ENCODE measurements at regions not wholly inside any gene's neighbourhood (a gene's known extent, or its start where the extent isn't known, plus 50 kb on each side); places are given as distances from the start of the nearest gene placed in this dataset.

DNA sequence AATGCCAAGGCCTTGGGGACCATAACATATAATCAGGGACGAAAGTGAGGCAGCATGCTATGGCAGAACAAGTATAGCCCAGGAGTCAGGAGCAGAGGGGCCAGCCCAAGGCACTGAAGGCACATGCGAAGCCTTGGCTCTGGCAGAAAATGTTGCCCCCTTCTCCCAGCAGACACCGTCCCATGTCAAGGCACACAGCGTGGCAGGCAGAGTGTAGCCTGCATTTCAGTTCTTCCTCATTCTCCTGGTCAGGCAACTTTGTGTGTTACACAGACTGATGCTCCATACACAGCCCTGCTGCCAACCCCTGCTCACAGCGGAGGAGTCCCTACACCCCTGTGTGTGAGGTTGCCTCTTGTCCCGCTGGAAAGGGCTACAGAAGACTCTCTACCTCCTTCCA lies 480.8 kb downstream of the BCL11A start:
- TF ChIP-seq, protein P1, sequence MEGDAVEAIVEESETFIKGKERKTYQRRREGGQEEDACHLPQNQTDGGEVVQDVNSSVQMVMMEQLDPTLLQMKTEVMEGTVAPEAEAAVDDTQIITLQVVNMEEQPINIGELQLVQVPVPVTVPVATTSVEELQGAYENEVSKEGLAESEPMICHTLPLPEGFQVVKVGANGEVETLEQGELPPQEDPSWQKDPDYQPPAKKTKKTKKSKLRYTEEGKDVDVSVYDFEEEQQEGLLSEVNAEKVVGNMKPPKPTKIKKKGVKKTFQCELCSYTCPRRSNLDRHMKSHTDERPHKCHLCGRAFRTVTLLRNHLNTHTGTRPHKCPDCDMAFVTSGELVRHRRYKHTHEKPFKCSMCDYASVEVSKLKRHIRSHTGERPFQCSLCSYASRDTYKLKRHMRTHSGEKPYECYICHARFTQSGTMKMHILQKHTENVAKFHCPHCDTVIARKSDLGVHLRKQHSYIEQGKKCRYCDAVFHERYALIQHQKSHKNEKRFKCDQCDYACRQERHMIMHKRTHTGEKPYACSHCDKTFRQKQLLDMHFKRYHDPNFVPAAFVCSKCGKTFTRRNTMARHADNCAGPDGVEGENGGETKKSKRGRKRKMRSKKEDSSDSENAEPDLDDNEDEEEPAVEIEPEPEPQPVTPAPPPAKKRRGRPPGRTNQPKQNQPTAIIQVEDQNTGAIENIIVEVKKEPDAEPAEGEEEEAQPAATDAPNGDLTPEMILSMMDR (IDR thresholded peaks at IDR 0.05) = no peak
- no peak for TF ChIP-seq EZH2 (IDR thresholded peaks at IDR 0.05; ENCODE audit: borderline replicate concordance, insufficient read depth, low read depth, low read length, poor library complexity, severe bottlenecking)
